Coronary artery (tissue), 2 donors: ENCODE measurements at regions not wholly inside any gene's neighbourhood (a gene's known extent, or its start where the extent isn't known, plus 50 kb on each side); places are given as distances from the start of the nearest gene placed in this dataset.

Source experiments
- DNase-seq: peaks from one replicate; pipeline ENCODE4 v3.0.0-alpha.2; 2017; ENCODE audit warnings: low spot score
- H3K27ac ChIP-seq, 2 donors: fragments of 200-600 bp; sonication (generic); one replicate each; pipeline ENCODE4 v1.5.1; 2016 to 2019
- H3K4me3 ChIP-seq: fragments of 200-600 bp; sonication (generic); 2 replicates; pipeline ENCODE4 v1.5.1; 2016; ENCODE audit warnings: mild to moderate bottlenecking, moderate library complexity
- CTCF ChIP-seq: fragments of 200-600 bp; sonication (generic); IDR thresholded peaks from one replicate; pipeline ENCODE4 v1.5.1; 2019; ENCODE audit warnings: antibody characterized with exemption

- no peak for DNase-seq
- Histone ChIP-seq H3K27ac (no peak overlapping the region), H3K4me3 (no peak overlapping the region)
- no peak for TF ChIP-seq CTCF
Observed at GRCh38 chr13:111406636-111407035, 86.2 kb downstream of the TEX29 start.

- no peak overlapping the region for H3K27ac ChIP-seq
- DNase-seq, result no peak
- TF ChIP-seq CTCF, result no peak
- H3K4me3 ChIP-seq, result no peak overlapping the region
Observed at GRCh38 chr13:111407381-111408131, 87.1 kb downstream of the TEX29 start.

- TF ChIP-seq CTCF, result no peak
Observed at GRCh38 chr13:111409413-111409812, 89.0 kb downstream of the TEX29 start.

GRCh38 chr13:111410232-111411021 lies 90.0 kb downstream of the TEX29 start:
- no peak for TF ChIP-seq CTCF
- no peak overlapping the region for H3K4me3 ChIP-seq
- no peak overlapping the region for H3K27ac ChIP-seq
- DNase-seq, result no peak

More at GRCh38 chr13:111409413-111409812, 89.0 kb downstream of the TEX29 start:
- no peak for DNase-seq
- no peak overlapping the region for H3K4me3 ChIP-seq
- H3K27ac ChIP-seq, result no peak overlapping the region

GRCh38 chr13:111411151-111411858 lies 90.9 kb downstream of the TEX29 start:
- TF ChIP-seq CTCF, result no peak
- Histone ChIP-seq H3K4me3 (no peak overlapping the region), H3K27ac (no peak overlapping the region)
- DNase-seq, result no peak

GRCh38 chr13:111411919-111412650 lies 91.6 kb downstream of the TEX29 start:
- DNase-seq, result no peak
- Histone ChIP-seq H3K27ac (no peak overlapping the region), H3K4me3 (no peak overlapping the region)
- TF ChIP-seq CTCF, result no peak
